ENCODE measurements at regions not wholly inside any gene's neighbourhood (a gene's known extent, or its start where the extent isn't known, plus 50 kb on each side); places are given as distances from the start of the nearest gene placed in this dataset.

- in situ Hi-C loops (cut with HindIII; ENCODE audit: low pct_unique_long_range_greater_than_20kb, low sequenced_read_pairs): no loop called here
- Histone ChIP-seq H3K4me1 (ENCODE audit: control insufficient read depth, insufficient read depth, low read length) (no peaks in the 10 kb centered on the region), H3K27me3 (ENCODE audit: control insufficient read depth, insufficient read depth, low read length) (no peaks in the 10 kb centered on the region), H3K9me3 (ENCODE audit: control insufficient read depth, insufficient read depth, low read depth, low read length) (no peaks in the 10 kb centered on the region), H3K4me3 (ENCODE audit: low read depth in 2 of 2, low read length in 2 of 2) (no peak overlapping the region), H3K36me3 (ENCODE audit: control insufficient read depth, insufficient read depth, low read length) (no peaks in the 10 kb centered on the region), H3K27ac (ENCODE audit: low read length) (no peak overlapping the region)
- TF ChIP-seq SIN3A (IDR thresholded peaks at IDR 0.05; ENCODE audit: borderline replicate concordance, insufficient read depth, low read depth, low read length) (no peak), TCF7L2 (IDR thresholded peaks at IDR 0.05; ENCODE audit: low read depth, low read length) (no peak), POLR2AphosphoS5 (IDR thresholded peaks at IDR 0.05; ENCODE audit: low read depth, low read length) (no peak)
- TF ChIP-seq, protein P1, sequence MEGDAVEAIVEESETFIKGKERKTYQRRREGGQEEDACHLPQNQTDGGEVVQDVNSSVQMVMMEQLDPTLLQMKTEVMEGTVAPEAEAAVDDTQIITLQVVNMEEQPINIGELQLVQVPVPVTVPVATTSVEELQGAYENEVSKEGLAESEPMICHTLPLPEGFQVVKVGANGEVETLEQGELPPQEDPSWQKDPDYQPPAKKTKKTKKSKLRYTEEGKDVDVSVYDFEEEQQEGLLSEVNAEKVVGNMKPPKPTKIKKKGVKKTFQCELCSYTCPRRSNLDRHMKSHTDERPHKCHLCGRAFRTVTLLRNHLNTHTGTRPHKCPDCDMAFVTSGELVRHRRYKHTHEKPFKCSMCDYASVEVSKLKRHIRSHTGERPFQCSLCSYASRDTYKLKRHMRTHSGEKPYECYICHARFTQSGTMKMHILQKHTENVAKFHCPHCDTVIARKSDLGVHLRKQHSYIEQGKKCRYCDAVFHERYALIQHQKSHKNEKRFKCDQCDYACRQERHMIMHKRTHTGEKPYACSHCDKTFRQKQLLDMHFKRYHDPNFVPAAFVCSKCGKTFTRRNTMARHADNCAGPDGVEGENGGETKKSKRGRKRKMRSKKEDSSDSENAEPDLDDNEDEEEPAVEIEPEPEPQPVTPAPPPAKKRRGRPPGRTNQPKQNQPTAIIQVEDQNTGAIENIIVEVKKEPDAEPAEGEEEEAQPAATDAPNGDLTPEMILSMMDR (IDR thresholded peaks at IDR 0.05): no peak
- TF ChIP-seq, protein P2, sequence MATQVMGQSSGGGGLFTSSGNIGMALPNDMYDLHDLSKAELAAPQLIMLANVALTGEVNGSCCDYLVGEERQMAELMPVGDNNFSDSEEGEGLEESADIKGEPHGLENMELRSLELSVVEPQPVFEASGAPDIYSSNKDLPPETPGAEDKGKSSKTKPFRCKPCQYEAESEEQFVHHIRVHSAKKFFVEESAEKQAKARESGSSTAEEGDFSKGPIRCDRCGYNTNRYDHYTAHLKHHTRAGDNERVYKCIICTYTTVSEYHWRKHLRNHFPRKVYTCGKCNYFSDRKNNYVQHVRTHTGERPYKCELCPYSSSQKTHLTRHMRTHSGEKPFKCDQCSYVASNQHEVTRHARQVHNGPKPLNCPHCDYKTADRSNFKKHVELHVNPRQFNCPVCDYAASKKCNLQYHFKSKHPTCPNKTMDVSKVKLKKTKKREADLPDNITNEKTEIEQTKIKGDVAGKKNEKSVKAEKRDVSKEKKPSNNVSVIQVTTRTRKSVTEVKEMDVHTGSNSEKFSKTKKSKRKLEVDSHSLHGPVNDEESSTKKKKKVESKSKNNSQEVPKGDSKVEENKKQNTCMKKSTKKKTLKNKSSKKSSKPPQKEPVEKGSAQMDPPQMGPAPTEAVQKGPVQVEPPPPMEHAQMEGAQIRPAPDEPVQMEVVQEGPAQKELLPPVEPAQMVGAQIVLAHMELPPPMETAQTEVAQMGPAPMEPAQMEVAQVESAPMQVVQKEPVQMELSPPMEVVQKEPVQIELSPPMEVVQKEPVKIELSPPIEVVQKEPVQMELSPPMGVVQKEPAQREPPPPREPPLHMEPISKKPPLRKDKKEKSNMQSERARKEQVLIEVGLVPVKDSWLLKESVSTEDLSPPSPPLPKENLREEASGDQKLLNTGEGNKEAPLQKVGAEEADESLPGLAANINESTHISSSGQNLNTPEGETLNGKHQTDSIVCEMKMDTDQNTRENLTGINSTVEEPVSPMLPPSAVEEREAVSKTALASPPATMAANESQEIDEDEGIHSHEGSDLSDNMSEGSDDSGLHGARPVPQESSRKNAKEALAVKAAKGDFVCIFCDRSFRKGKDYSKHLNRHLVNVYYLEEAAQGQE (IDR thresholded peaks at IDR 0.05; ENCODE audit: insufficient read depth in 1 of 2, low read depth in 2 of 2, low read length in 1 of 2): no peak
- BruUV-seq (replicated peaks): no TSS peak
- intact Hi-C loops (cut with micrococcal nuclease; ENCODE audit: unreplicated experiment): no loop called here
- DNase-seq (ENCODE audit: low read depth, low spot score): no peak
- ChIA-PET POLR2A (no interaction called here), CTCF (no interaction called here)
- ATAC-seq: no peak
Measured at GRCh38 chr6:84605298-84605697, 159.1 kb downstream of the TBX18 start.

DNA sequence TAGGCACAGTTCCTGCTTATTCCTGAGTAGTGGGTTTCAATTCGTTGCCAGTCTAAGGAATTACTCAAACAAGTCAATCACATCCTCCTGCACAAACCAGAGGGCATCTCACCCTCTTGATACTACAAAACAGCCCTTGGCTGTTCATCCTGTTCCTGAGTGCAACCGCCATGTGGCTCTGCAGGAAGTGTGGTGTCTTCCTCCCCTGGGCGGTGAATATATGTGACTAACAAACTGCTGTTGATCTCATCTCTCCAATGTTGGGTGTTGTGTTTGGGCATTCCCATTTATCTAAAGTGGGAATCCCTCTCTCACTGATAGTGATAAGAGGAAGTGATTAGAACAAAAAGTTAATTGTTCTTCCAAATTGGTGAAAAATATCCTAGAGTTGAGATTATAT is 163.0 kb downstream of the TBX18 start:
- no peak for ATAC-seq
- no peak for TF ChIP-seq SIN3A (IDR thresholded peaks at IDR 0.05; ENCODE audit: borderline replicate concordance, insufficient read depth, low read depth, low read length)
- TF ChIP-seq TCF7L2 (IDR thresholded peaks at IDR 0.05; ENCODE audit: low read depth, low read length): no peak
- TF ChIP-seq, protein P2 (IDR thresholded peaks at IDR 0.05; ENCODE audit: insufficient read depth in 1 of 2, low read depth in 2 of 2, low read length in 1 of 2): no peak
- no peak for TF ChIP-seq POLR2AphosphoS5 (IDR thresholded peaks at IDR 0.05; ENCODE audit: low read depth, low read length)
- Histone ChIP-seq H3K36me3 (ENCODE audit: control insufficient read depth, insufficient read depth, low read length) (no peaks in the 10 kb centered on the region), H3K27me3 (ENCODE audit: control insufficient read depth, insufficient read depth, low read length) (no peaks in the 10 kb centered on the region), H3K27ac (ENCODE audit: low read length) (no peak overlapping the region), H3K4me3 (ENCODE audit: low read depth in 2 of 2, low read length in 2 of 2) (no peak overlapping the region), H3K9me3 (ENCODE audit: control insufficient read depth, insufficient read depth, low read depth, low read length) (no peaks in the 10 kb centered on the region), H3K4me1 (ENCODE audit: control insufficient read depth, insufficient read depth, low read length) (no peaks in the 10 kb centered on the region)
- POLR2A ChIA-PET: no interaction called here
- CTCF ChIA-PET: no interaction called here
- BruUV-seq (replicated peaks): no TSS peak
- DNase-seq (ENCODE audit: low read depth, low spot score): no peak
- in situ Hi-C loops (cut with HindIII; ENCODE audit: low pct_unique_long_range_greater_than_20kb, low sequenced_read_pairs): no loop called here
- intact Hi-C loops (cut with micrococcal nuclease; ENCODE audit: unreplicated experiment): no loop called here
